GM18517 (cell line): ENCODE measurements at regions not wholly inside any gene's neighbourhood (a gene's known extent, or its start where the extent isn't known, plus 50 kb on each side); places are given as distances from the start of the nearest gene placed in this dataset.

ENCODE experiments used
- ATAC-seq: cut with Tn5 transposase; IDR thresholded peaks from one replicate; pipeline ENCODE4 v1.9.1; 2021; ENCODE audit warnings: mild to moderate bottlenecking, moderate library complexity; ENCODE audit not compliant: unreplicated experiment

- no peak for ATAC-seq
These were observed 487.7 kb upstream of the BTBD3 start for GRCh38 chr20:11429889-11430519.

- no peak for ATAC-seq
These were observed 487.0 kb upstream of the BTBD3 start for GRCh38 chr20:11430652-11431051.

GRCh38 chr20:11431621-11432020, 486.1 kb upstream of the BTBD3 start:
- ATAC-seq = no peak

- no peak for ATAC-seq
These were observed 485.3 kb upstream of the BTBD3 start for GRCh38 chr20:11432407-11432806.

GRCh38 chr20:11436113-11436905, 481.4 kb upstream of the BTBD3 start:
- no peak for ATAC-seq

- ATAC-seq = no peak
These were observed 480.6 kb upstream of the BTBD3 start for GRCh38 chr20:11437090-11437489.

GRCh38 chr20:11437611-11438380, 479.9 kb upstream of the BTBD3 start:
- ATAC-seq = no peak

- no peak for ATAC-seq
These were observed 479.3 kb upstream of the BTBD3 start for GRCh38 chr20:11438412-11438811.

- no peak for ATAC-seq
These were observed 474.1 kb upstream of the BTBD3 start for GRCh38 chr20:11443382-11444119.

- ATAC-seq = no peak
These were observed 472.5 kb upstream of the BTBD3 start for GRCh38 chr20:11445161-11445560.

- no peak for ATAC-seq
These were observed 471.8 kb upstream of the BTBD3 start for GRCh38 chr20:11445891-11446290.

GRCh38 chr20:11447371-11448100, 470.2 kb upstream of the BTBD3 start:
- no peak for ATAC-seq

- no peak for ATAC-seq
These were observed 469.1 kb upstream of the BTBD3 start for GRCh38 chr20:11448554-11448953.

GRCh38 chr20:11451793-11452291, 465.9 kb upstream of the BTBD3 start:
- no peak for ATAC-seq

- no peak for ATAC-seq
These were observed 465.4 kb upstream of the BTBD3 start for GRCh38 chr20:11452326-11452725.

GRCh38 chr20:11453430-11453829, 464.3 kb upstream of the BTBD3 start:
- ATAC-seq = no peak

GRCh38 chr20:11454966-11455799, 462.5 kb upstream of the BTBD3 start:
- ATAC-seq = peak; percentile 42

- ATAC-seq = no peak
These were observed 460.2 kb upstream of the BTBD3 start for GRCh38 chr20:11457488-11457887.
